Gastroesophageal sphincter (tissue), 3 donors: ENCODE measurements at regions not wholly inside any gene's neighbourhood (a gene's known extent, or its start where the extent isn't known, plus 50 kb on each side); places are given as distances from the start of the nearest gene placed in this dataset.

Experiments used
- EP300 ChIP-seq: sonication (generic); formaldehyde crosslinking; IDR thresholded peaks from one replicate; pipeline ENCODE4 v1.6.1; 2017; ENCODE audit warnings: antibody characterized with exemption, mild to moderate bottlenecking
- POLR2A ChIP-seq, 2 donors: fragments of 450-650 bp; IDR thresholded peaks; one replicate each; pipeline ENCODE4 v1.6.1; 2017; ENCODE audit warnings: antibody characterized with exemption in 2 of 2, mild to moderate bottlenecking in 2 of 2, moderate library complexity in 1 of 2
- POLR2AphosphoS5 ChIP-seq: sonication (generic); formaldehyde crosslinking; IDR thresholded peaks from one replicate; pipeline ENCODE4 v1.6.1; 2017; ENCODE audit warnings: antibody characterized with exemption
- TF ChIP-seq, protein P1 (sequence below), 4 experiments: fragments of 200-600 bp in 2 of 4; fragments of 450-650 bp in 2 of 4; sonication (generic) in 1 of 4; IDR thresholded peaks; one replicate each; pipeline ENCODE4 v1.5.1; 2017 to 2019; ENCODE audit warnings: antibody characterized with exemption in 4 of 4, mild to moderate bottlenecking in 2 of 4, moderate library complexity in 2 of 4

DNA sequence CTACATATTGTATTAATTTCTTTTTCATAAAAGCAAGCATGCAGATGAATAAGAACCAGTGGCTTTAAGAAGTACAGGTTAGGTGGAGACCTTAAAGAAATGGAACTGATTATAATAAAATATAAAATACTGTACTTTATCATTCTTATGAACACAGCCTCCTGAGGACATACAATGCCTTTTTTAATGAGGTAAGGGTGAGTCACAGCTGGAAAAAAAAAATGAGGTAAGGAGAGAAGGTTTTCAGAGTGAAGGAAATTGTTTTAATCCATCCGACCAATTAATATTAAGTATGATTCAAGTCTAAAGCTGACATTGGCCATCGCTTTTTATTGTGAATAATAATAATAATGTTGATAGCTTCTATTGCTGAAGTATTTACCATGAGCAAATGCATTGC lies 170.3 kb upstream of the SOX2 start:
- TF ChIP-seq, protein P1, sequence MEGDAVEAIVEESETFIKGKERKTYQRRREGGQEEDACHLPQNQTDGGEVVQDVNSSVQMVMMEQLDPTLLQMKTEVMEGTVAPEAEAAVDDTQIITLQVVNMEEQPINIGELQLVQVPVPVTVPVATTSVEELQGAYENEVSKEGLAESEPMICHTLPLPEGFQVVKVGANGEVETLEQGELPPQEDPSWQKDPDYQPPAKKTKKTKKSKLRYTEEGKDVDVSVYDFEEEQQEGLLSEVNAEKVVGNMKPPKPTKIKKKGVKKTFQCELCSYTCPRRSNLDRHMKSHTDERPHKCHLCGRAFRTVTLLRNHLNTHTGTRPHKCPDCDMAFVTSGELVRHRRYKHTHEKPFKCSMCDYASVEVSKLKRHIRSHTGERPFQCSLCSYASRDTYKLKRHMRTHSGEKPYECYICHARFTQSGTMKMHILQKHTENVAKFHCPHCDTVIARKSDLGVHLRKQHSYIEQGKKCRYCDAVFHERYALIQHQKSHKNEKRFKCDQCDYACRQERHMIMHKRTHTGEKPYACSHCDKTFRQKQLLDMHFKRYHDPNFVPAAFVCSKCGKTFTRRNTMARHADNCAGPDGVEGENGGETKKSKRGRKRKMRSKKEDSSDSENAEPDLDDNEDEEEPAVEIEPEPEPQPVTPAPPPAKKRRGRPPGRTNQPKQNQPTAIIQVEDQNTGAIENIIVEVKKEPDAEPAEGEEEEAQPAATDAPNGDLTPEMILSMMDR (IDR thresholded peaks at IDR 0.05) = no peak
- TF ChIP-seq POLR2AphosphoS5 (no peak), EP300 (no peak), POLR2A (IDR thresholded peaks at IDR 0.05) (no peak)
